ENCODE measurements at regions not wholly inside any gene's neighbourhood (a gene's known extent, or its start where the extent isn't known, plus 50 kb on each side); places are given as distances from the start of the nearest gene placed in this dataset.
"Not testable (repeated sequence)": the region's sequence is repeated elsewhere in the genome, so short reads cannot be mapped to it uniquely, and the experiment has no call there.

GRCh38 chr1:161454865-161455707, 50.2 kb upstream of the FCGR2A start:
- H3K27ac Mint-ChIP-seq; H3K9me3 Mint-ChIP-seq; H3K4me3 Mint-ChIP-seq; H3K36me3 Mint-ChIP-seq (ENCODE audit: low read depth); H3K4me1 Mint-ChIP-seq; CTCF ChIA-PET; H3K27me3 Mint-ChIP-seq; POLR2A ChIA-PET; DNase-seq: not testable (repeated sequence)

DNA sequence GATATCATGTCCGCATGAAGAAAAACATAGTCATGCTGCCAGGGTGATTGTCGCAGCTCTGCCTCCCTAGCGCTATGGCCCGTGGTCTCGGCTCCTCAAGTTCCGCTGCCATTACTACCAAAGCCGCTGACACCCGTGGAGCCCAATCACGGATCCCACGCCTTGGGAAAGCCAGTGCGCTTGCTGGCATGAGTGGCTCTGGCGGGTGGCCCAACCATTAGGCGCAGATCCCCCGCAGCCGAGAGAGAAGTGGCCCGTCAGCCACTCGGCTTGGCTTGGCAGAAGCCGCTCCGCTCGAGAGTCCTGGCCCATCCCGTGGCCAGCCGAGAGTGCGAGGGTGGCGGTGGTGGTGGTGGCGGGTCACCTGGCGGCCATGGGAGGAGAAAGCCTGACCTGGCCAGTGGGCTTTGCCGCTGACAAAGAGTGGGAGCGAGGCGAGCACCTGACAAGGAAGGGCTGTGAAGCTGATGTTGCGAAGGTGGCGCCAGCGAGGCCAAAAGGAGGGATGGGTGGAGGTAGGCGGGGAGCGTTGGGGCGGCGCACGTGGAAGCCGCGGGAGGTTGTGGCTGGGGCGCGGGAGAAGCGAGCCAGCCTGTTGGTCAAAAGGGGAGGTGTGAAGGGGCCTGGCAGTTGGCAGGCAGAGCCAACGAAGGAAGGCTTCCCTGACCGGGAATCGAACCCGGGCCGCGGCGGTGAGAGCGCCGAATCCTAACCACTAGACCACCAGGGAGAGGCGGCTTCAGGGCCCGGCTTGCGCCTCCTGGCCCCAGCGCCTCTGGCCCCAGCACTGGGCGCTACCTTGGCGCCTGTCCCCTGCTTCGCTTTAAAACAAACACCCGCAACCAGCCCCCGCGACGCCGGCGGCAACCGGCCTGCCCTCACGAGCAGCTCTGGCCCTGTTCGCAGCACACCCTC, 51.0 kb upstream of the FCGR2A start:
- DNase-seq, H3K4me1 Mint-ChIP-seq, CTCF ChIA-PET: not testable (repeated sequence)

DNA sequence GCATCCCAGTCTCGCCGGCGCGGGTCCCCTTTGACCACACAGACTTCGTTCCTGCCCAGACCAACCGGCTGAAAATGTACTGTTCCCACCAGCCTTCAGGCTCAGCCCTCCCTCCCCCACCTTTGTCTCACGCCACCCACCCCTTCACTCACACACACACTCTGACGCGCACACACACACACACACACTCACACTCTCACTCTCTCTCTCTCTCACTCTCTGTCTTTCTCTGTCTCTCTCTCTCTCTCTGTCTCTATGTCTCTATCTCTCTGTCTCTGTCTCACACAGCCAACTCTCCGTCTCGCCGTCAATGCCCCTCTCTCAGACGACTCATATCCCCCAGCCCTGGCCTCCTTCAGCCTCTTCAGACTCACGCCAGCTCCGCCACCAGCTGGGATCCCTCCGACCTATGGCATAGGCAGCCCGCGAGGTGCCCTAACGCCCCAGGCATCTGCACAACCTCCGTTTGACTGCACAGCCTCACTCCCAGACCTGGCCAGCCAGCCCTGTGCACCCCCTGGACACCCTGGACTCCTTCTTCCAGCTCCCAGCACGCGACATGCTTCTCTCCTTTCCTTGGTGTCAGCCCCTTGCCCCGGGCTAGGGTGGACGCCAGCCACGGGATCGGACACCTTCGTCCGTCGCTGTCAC, 53.4 kb upstream of the FCGR2A start:
- POLR2A ChIA-PET; H3K4me1 Mint-ChIP-seq; H3K36me3 Mint-ChIP-seq (ENCODE audit: low read depth); H3K4me3 Mint-ChIP-seq; CTCF ChIA-PET; H3K27ac Mint-ChIP-seq; DNase-seq; H3K27me3 Mint-ChIP-seq; H3K9me3 Mint-ChIP-seq: not testable (repeated sequence)

More for the DNA sequence above, 51.0 kb upstream of the FCGR2A start:
- H3K36me3 Mint-ChIP-seq (ENCODE audit: low read depth); H3K27ac Mint-ChIP-seq; POLR2A ChIA-PET; H3K4me3 Mint-ChIP-seq; H3K27me3 Mint-ChIP-seq; H3K9me3 Mint-ChIP-seq: not testable (repeated sequence)

DNA sequence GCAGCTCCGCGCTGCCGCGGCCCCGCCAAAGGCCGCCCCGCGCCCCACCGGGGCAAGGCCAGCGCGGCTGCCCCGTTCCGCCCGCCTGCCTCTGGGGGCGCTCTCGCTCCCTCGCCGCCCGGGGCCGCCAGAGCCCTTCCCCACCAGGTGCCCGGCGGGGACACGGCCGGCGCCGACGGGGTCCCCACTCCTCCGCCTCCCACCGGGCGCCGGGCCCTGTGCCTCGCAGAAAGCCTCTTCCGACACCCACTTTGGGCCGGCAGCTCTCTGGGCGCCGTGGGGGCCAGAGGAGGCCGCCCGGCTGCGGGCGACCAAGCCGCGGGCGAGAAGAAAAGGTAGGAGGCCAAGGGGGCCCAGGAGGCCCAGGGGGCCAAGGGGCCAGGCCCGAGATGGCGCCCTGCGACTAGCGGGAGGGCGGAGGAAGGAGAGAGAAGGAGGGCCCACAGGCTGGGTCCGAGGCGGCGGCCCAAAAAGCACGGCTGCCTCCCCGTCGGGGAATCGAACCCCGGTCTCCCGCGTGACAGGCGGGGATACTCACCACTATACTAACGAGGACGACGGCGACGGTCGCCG, 57.4 kb upstream of the FCGR2A start:
- H3K4me1 Mint-ChIP-seq; CTCF ChIA-PET; H3K36me3 Mint-ChIP-seq (ENCODE audit: low read depth); H3K9me3 Mint-ChIP-seq; DNase-seq; H3K4me3 Mint-ChIP-seq; H3K27me3 Mint-ChIP-seq; H3K27ac Mint-ChIP-seq; POLR2A ChIA-PET: not testable (repeated sequence)

DNA sequence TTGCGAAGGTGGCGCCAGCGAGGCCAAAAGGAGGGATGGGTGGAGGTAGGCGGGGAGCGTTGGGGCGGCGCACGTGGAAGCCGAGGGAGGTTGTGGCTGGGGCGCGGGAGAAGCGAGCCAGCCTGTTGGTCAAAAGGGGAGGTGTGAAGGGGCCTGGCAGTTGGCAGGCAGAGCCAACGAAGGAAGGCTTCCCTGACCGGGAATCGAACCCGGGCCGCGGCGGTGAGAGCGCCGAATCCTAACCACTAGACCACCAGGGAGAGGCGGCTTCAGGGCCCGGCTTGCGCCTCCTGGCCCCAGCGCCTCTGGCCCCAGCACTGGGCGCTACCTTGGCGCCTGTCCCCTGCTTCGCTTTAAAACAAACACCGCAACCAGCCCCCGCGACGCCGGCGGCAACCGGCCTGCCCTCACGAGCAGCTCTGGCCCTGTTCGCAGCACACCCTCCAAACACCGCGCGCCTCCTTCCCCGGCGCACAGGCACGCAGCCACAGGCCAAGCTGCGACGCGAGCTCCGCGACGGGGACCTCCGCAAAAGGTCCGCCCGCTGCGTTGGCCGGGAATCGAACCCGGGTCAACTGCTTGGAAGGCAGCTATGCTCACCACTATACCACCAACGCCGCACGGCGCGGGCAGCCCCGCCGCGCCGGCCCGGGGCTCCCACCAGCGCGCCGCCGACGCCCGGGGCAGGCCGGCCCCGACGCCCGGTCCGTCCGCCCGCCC, 58.1 kb upstream of the FCGR2A start:
- DNase-seq; H3K36me3 Mint-ChIP-seq (ENCODE audit: low read depth); H3K4me1 Mint-ChIP-seq; H3K27me3 Mint-ChIP-seq; POLR2A ChIA-PET; H3K27ac Mint-ChIP-seq; H3K9me3 Mint-ChIP-seq; H3K4me3 Mint-ChIP-seq; CTCF ChIA-PET: not testable (repeated sequence)

GRCh38 chr1:161444725-161445124, 60.5 kb upstream of the FCGR2A start:
- DNase-seq; H3K4me3 Mint-ChIP-seq; H3K27ac Mint-ChIP-seq; CTCF ChIA-PET; H3K27me3 Mint-ChIP-seq; H3K9me3 Mint-ChIP-seq; POLR2A ChIA-PET; H3K4me1 Mint-ChIP-seq; H3K36me3 Mint-ChIP-seq (ENCODE audit: low read depth): not testable (repeated sequence)

DNA sequence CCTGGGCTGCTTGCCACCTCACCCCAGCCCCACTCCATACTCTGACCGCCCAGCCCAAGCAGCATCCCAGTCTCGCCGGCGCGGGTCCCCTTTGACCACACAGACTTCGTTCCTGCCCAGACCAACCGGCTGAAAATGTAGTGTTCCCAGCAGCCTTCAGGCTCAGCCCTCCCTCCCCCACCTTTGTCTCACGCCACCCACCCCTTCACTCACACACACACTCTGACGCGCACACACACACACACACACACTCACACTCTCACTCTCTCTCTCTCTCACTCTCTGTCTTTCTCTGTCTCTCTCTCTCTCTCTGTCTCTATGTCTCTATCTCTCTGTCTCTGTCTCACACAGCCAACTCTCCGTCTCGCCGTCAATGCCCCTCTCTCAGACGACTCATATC, 61.0 kb upstream of the FCGR2A start:
- DNase-seq; H3K27me3 Mint-ChIP-seq; H3K4me1 Mint-ChIP-seq; POLR2A ChIA-PET; H3K4me3 Mint-ChIP-seq; CTCF ChIA-PET; H3K36me3 Mint-ChIP-seq (ENCODE audit: low read depth); H3K9me3 Mint-ChIP-seq; H3K27ac Mint-ChIP-seq: not testable (repeated sequence)

DNA sequence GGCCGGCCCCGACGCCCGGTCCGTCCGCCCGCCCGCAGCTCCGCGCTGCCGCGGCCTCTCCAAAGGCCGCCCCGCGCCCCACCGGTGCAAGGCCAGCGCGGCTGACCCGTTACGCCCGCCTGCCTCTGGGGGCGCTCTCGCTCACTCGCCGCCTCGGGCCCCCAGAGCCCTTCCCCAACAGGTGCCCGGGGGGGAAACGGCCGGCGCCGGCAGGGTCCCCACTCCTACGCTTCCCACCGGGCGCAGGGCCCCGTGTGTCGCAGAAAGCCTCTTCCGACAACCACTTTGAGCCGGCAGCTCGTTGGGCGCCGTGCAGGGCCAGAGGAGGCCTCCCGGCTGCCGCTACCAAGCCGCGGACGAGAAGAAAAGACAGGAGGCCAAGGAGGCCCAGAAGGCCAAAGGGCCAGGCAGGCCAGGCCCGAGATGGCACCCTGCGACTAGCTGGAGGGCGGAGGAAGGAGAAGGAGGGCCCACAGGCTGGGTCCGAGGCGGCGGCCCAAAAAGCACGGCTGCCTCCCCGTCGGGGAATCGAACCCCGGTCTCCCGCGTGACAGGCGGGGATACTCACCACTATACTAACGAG, 64.9 kb upstream of the FCGR2A start:
- CTCF ChIA-PET: interaction anchor here (0.7 to 4.8 kb wide), 14 partner anchors 12 to 485 kb away, joined by 3 to 45 read pairs (median 4); partner anchors contain the start of genes DUSP12 and TOMM40L
- Mint-ChIP-seq H3K27ac (peak overlapping the region; percentile 86), H3K4me3 (peak overlapping the region; percentile 80), H3K4me1 (peaks cover 12% of the 10 kb centered on the region), H3K27me3 (peaks cover 33% of the 10 kb centered on the region), H3K36me3 (ENCODE audit: low read depth) (peaks cover 2% of the 10 kb centered on the region), H3K9me3 (no peaks in the 10 kb centered on the region)
- peak; percentile 59 for DNase-seq
- POLR2A ChIA-PET: interaction anchor here (0.6 kb wide), 1 partner anchor 55 kb away, joined by 4 read pairs; no protein-coding TSS in a partner anchor

- Mint-ChIP-seq H3K9me3 (no peaks in the 10 kb centered on the region), H3K4me3 (peak overlapping the region; percentile 66), H3K27me3 (peaks cover 33% of the 10 kb centered on the region), H3K36me3 (ENCODE audit: low read depth) (peaks cover 2% of the 10 kb centered on the region), H3K27ac (peak overlapping the region; percentile 25), H3K4me1 (peaks cover 12% of the 10 kb centered on the region)
- ChIA-PET POLR2A (interaction anchor here (0.6 kb wide), 1 partner anchor 55 kb away, joined by 4 read pairs; no protein-coding TSS in a partner anchor), CTCF (interaction anchor here (0.7 to 4.8 kb wide), 13 partner anchors 11 to 486 kb away, joined by 3 to 45 read pairs (median 4); partner anchors contain the start of genes DUSP12 and TOMM40L)
- peak; percentile 21 for DNase-seq
These were observed 65.7 kb upstream of the FCGR2A start for GRCh38 chr1:161439280-161440232.

- peaks cover 48% of the 10 kb centered on the region for H3K27me3 Mint-ChIP-seq
- POLR2A ChIA-PET; H3K4me3 Mint-ChIP-seq; CTCF ChIA-PET; H3K36me3 Mint-ChIP-seq (ENCODE audit: low read depth); H3K27ac Mint-ChIP-seq; H3K9me3 Mint-ChIP-seq; H3K4me1 Mint-ChIP-seq; DNase-seq: not testable (repeated sequence)
These were observed 65.5 kb upstream of the CFAP126 start for GRCh38 chr1:161433191-161433590.

DNA sequence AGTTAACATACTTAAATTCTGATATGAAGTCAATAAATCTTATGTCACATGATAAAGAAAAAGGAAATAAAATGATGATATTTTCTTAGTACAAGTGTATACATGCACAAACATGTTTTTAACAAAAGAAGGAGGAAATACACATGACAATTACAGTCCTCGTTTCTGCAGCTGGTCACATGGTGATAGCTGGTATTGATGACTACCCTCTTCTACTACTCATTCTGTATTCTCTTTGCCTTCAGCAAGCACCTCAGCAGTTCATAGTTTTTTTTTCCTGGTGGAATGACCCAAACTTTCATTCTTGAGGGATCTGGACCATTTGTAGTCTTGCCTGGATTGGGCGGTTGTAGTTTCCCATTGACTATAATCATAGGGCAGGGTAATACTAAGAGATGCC, 64.4 kb upstream of the CFAP126 start:
- peaks cover 46% of the 10 kb centered on the region for H3K27me3 Mint-ChIP-seq
- H3K9me3 Mint-ChIP-seq: no peaks in the 10 kb centered on the region
- ChIA-PET POLR2A (no interaction called here), CTCF (interaction anchor here (6.6 kb wide), 1 partner anchor 7 kb away, joined by 45 read pairs; no protein-coding TSS in a partner anchor)
- no peaks in the 10 kb centered on the region for H3K36me3 Mint-ChIP-seq (ENCODE audit: low read depth)
- H3K27ac Mint-ChIP-seq: no peak overlapping the region
- H3K4me3 Mint-ChIP-seq: no peak overlapping the region
- peaks cover 10% of the 10 kb centered on the region for H3K4me1 Mint-ChIP-seq
- DNase-seq: no peak
